GM12892 (cell line): ENCODE measurements at regions not wholly inside any gene's neighbourhood (a gene's known extent, or its start where the extent isn't known, plus 50 kb on each side); places are given as distances from the start of the nearest gene placed in this dataset.
"Not testable (repeated sequence)": the region's sequence is repeated elsewhere in the genome, so short reads cannot be mapped to it uniquely, and the experiment has no call there.

ENCODE experiments used
- POLR2A ChIP-seq: IDR thresholded peaks from 2 replicates; pipeline ENCODE4 v1.6.1; 2011; ENCODE audit warnings: low read depth, low read length, control low read depth
- POLR2AphosphoS5 ChIP-seq: IDR thresholded peaks from 2 replicates; pipeline ENCODE4 v1.6.1; 2011; ENCODE audit warnings: low read depth, low read length, control low read depth
- TAF1 ChIP-seq: IDR thresholded peaks from 2 replicates; pipeline ENCODE4 v1.6.1; 2011; ENCODE audit warnings: low read depth, mild to moderate bottlenecking, control low read depth, low read length, borderline replicate concordance

GRCh38 chr11:46209624-46210023 lies 67.8 kb upstream of the CREB3L1 start:
- TF ChIP-seq POLR2AphosphoS5, POLR2A, TAF1: not testable (repeated sequence)
